Occipital lobe (tissue), 1 donor: ENCODE measurements at regions not wholly inside any gene's neighbourhood (a gene's known extent, or its start where the extent isn't known, plus 50 kb on each side); places are given as distances from the start of the nearest gene placed in this dataset.

ENCODE experiments used
- DNase-seq: peaks from one replicate; lab custom pipeline; 2025; lab: John Stamatoyannopoulos, UW

- no peak for DNase-seq
Measured at GRCh38 chr6:105966481-105966880, 119.7 kb upstream of the PRDM1 start.

- no peak for DNase-seq
Measured at GRCh38 chr6:105964979-105965760, 121.0 kb upstream of the PRDM1 start.

GRCh38 chr6:105954148-105954547 is 132.0 kb upstream of the PRDM1 start:
- no peak for DNase-seq

GRCh38 chr6:105952772-105953690 is 133.1 kb upstream of the PRDM1 start:
- DNase-seq = no peak

- no peak for DNase-seq
Measured at GRCh38 chr6:105952326-105952725, 133.8 kb upstream of the PRDM1 start.

- no peak for DNase-seq
Measured at GRCh38 chr6:105951322-105951721, 134.8 kb upstream of the PRDM1 start.

GRCh38 chr6:105949869-105950268 is 136.3 kb upstream of the PRDM1 start:
- DNase-seq = no peak

GRCh38 chr6:105943514-105943913 is 142.6 kb upstream of the PRDM1 start:
- DNase-seq = no peak

- no peak for DNase-seq
Measured at GRCh38 chr6:105941621-105942412, 144.3 kb upstream of the PRDM1 start.

GRCh38 chr6:105940990-105941389 is 145.1 kb upstream of the PRDM1 start:
- DNase-seq = no peak

- DNase-seq = no peak
Measured at GRCh38 chr6:105936972-105937371, 149.2 kb upstream of the PRDM1 start.

- DNase-seq = no peak
Measured at GRCh38 chr6:105935416-105935815, 150.7 kb upstream of the PRDM1 start.

GRCh38 chr6:105934708-105935107 is 151.4 kb upstream of the PRDM1 start:
- DNase-seq = no peak

GRCh38 chr6:105932440-105932839 is 153.7 kb upstream of the PRDM1 start:
- DNase-seq = no peak

GRCh38 chr6:105929626-105930025 is 156.5 kb upstream of the PRDM1 start:
- no peak for DNase-seq

GRCh38 chr6:105926318-105926717 is 159.8 kb upstream of the PRDM1 start:
- no peak for DNase-seq

GRCh38 chr6:105925706-105926105 is 160.4 kb upstream of the PRDM1 start:
- no peak for DNase-seq

GRCh38 chr6:105921781-105922180 is 164.4 kb upstream of the PRDM1 start:
- no peak for DNase-seq

- DNase-seq = no peak
Measured at GRCh38 chr6:105920071-105920470, 166.1 kb upstream of the PRDM1 start.

- no peak for DNase-seq
Measured at GRCh38 chr6:105917038-105917695, 169.0 kb upstream of the PRDM1 start.

- DNase-seq = no peak
Measured at GRCh38 chr6:105911106-105911629, 175.0 kb upstream of the PRDM1 start.
